HepG2 (cell line): ENCODE measurements at regions not wholly inside any gene's neighbourhood (a gene's known extent, or its start where the extent isn't known, plus 50 kb on each side); places are given as distances from the start of the nearest gene placed in this dataset.

Experiments used
- ATAC-seq: fragments of 200-7000 bp; cut with Tn5 transposase; 3 replicates; pipeline ENCODE4 v1.9.1; 2020; ENCODE audit warnings: mild to moderate bottlenecking, moderate library complexity
- BruUV-seq: library from RNA; stranded (reverse); fragments of 400-500 nt; replicated peaks from 2 replicates; lab custom pipeline; 2021; lab: Mats Ljungman, UMichigan
- CTCF ChIA-PET: fragments of 300-600 bp; formaldehyde crosslinking; extraction: SDS; loops from one replicate; lab custom pipeline; 2021; ENCODE audit warnings: low total read pairs, inconsistent platforms, low intra/inter-chr PET ratio; lab: Yijun Ruan, JAX
- POLR2A ChIA-PET: fragments of 350-600 bp; sonication (Branson Sonifier 250); formaldehyde crosslinking; loops from one replicate; lab custom pipeline; 2020; ENCODE audit warnings: antibody characterized with exemption, inconsistent platforms; lab: Yijun Ruan, JAX
- DNase-seq: peaks from one replicate; pipeline ENCODE4 v3.0.0-alpha.2; 2015; ENCODE audit warnings: low spot score
- FAIRE-seq: peaks from 3 replicates; lab custom pipeline; 2011; peaks lifted over from hg19 to GRCh38; lab: Jason Lieb, UNC
- H2AFZ ChIP-seq: one replicate; pipeline ENCODE4 v1.6.1; 2011; ENCODE audit warnings: low read length, inconsistent platforms
- H3K27ac ChIP-seq: fragments of 300-600 bp; 3 replicates; pipeline ENCODE4 v1.8.0; 2011; ENCODE audit warnings: mixed run types, mild to moderate bottlenecking, mixed read lengths, low read length, inconsistent platforms; ENCODE audit not compliant: insufficient read depth; ENCODE audit errors: extremely low read length
- H3K27me3 ChIP-seq, 2 experiments: fragments of 200-600 bp in 1 of 2; 2 replicates in 1 of 2; 3 replicates in 1 of 2; pipeline versions ENCODE4 v1.6.0 to v1.8.0; 2011; ENCODE audit warnings: low read length in 2 of 2, mild to moderate bottlenecking in 2 of 2, moderate library complexity in 2 of 2, inconsistent platforms in 1 of 2; ENCODE audit not compliant: insufficient read depth in 2 of 2, control insufficient read depth in 1 of 2
- H3K36me3 ChIP-seq, 2 experiments: fragments of 200-600 bp in 1 of 2; replicated peaks in 1 of 2; 2 replicates in 1 of 2; 3 replicates in 1 of 2; pipeline versions ENCODE4 v1.5.1 to v1.8.0; 2011; ENCODE audit warnings: low read length in 2 of 2, inconsistent platforms in 1 of 2; ENCODE audit not compliant: insufficient read depth in 2 of 2, control insufficient read depth in 1 of 2
- H3K4me1 ChIP-seq: 2 replicates; pipeline ENCODE4 v1.5.1; 2012; ENCODE audit warnings: low read length, inconsistent platforms; ENCODE audit not compliant: insufficient read depth
- H3K4me2 ChIP-seq: 2 replicates; pipeline ENCODE4 v1.6.0; 2011; ENCODE audit warnings: low read depth, low read length, inconsistent platforms
- H3K4me3 ChIP-seq, 3 experiments: fragments of 200-600 bp in 1 of 3; sonication (generic), shearing (Covaris generic) in 1 of 3; replicated peaks in 1 of 3; 2 replicates each; pipeline ENCODE4 v1.5.1; 2011 to 2016; ENCODE audit warnings: low read length in 3 of 3, inconsistent platforms in 2 of 3, low read depth in 2 of 3, mild to moderate bottlenecking in 2 of 3, control low read depth in 1 of 3, mixed read lengths in 1 of 3; ENCODE audit not compliant: insufficient read depth in 1 of 3
- H3K79me2 ChIP-seq: one replicate; pipeline ENCODE4 v1.6.1; 2011; ENCODE audit warnings: low read length, inconsistent platforms; ENCODE audit not compliant: insufficient read depth
- H3K9ac ChIP-seq: 2 replicates; pipeline ENCODE4 v1.6.0; 2011; ENCODE audit warnings: mild to moderate bottlenecking, low read depth, low read length, inconsistent platforms; ENCODE audit not compliant: insufficient read depth
- H3K9me3 ChIP-seq: 2 replicates; pipeline ENCODE4 v1.5.1; 2012; ENCODE audit warnings: mild to moderate bottlenecking, low read length
- H4K20me1 ChIP-seq: 2 replicates; pipeline ENCODE4 v1.6.0; 2011; ENCODE audit warnings: inconsistent platforms, mild to moderate bottlenecking, low read length, moderate library complexity; ENCODE audit not compliant: insufficient read depth
- ARID5B ChIP-seq: IDR thresholded peaks from 2 replicates; pipeline ENCODE4 v1.4.0; 2020; ENCODE audit warnings: mild to moderate bottlenecking, missing genetic modification reagents
- FOXO1 ChIP-seq: sonication (generic); formaldehyde crosslinking; IDR thresholded peaks from 2 replicates; pipeline ENCODE4 v1.4.0; 2020; ENCODE audit warnings: missing genetic modification reagents
- FOXP1 ChIP-seq, 2 experiments: fragments of 450-650 bp in 1 of 2; IDR thresholded peaks; 2 replicates each; pipeline ENCODE4 v1.6.1; 2017 to 2018; ENCODE audit warnings: antibody characterized with exemption in 1 of 2
- HMG20A ChIP-seq: IDR thresholded peaks from 2 replicates; pipeline ENCODE4 v1.6.1; 2016; ENCODE audit warnings: borderline replicate concordance
- HNF4A ChIP-seq: sonication (generic); formaldehyde crosslinking; IDR thresholded peaks from 2 replicates; pipeline ENCODE4 v1.4.0; 2020; ENCODE audit warnings: missing genetic modification reagents
- HNRNPL ChIP-seq: fragments of 200-400 bp; formaldehyde crosslinking; IDR thresholded peaks from 2 replicates; pipeline ENCODE4 v1.6.1; 2017; ENCODE audit warnings: mild to moderate bottlenecking, low read depth, low read length
- PHF5A ChIP-seq: IDR thresholded peaks from one replicate; pipeline ENCODE4 v1.6.1; 2018; ENCODE audit warnings: low read depth, missing genetic modification reagents; ENCODE audit not compliant: unreplicated experiment
- SMARCE1 ChIP-seq: fragments of 450-650 bp; IDR thresholded peaks from 2 replicates; pipeline ENCODE4 v1.6.1; 2017; ENCODE audit warnings: borderline replicate concordance
- TBL1XR1 ChIP-seq: fragments of 150-350 bp; IDR thresholded peaks from 2 replicates; pipeline ENCODE4 v1.6.1; 2014; ENCODE audit warnings: borderline replicate concordance, low read length; ENCODE audit not compliant: partially characterized antibody
- ZNF121 ChIP-seq: sonication (generic); formaldehyde crosslinking; IDR thresholded peaks from 2 replicates; pipeline ENCODE4 v1.5.0; 2020; ENCODE audit warnings: mild to moderate bottlenecking, missing genetic modification reagents
- ZNF263 ChIP-seq: sonication (generic); formaldehyde crosslinking; IDR thresholded peaks from 2 replicates; pipeline ENCODE4 v1.4.0; 2020; ENCODE audit warnings: missing genetic modification reagents
- ZNF547 ChIP-seq: sonication (generic); formaldehyde crosslinking; IDR thresholded peaks from 2 replicates; pipeline ENCODE4 v1.5.1; 2020; ENCODE audit warnings: mild to moderate bottlenecking, missing genetic modification reagents
- ZNF691 ChIP-seq: sonication (generic); formaldehyde crosslinking; IDR thresholded peaks from 2 replicates; pipeline ENCODE4 v1.4.0; 2020; ENCODE audit warnings: missing genetic modification reagents, low read depth, mild to moderate bottlenecking, borderline replicate concordance
- WGBS: methylation state at CpG from one replicate; pipeline ENCODE4 v1.1.6; 2017; ENCODE audit warnings: low lambda C conversion rate; 5-methylcytosine and 5-hydroxymethylcytosine counted together
- in situ Hi-C: cut with HindIII; loops from 2 replicates; pipeline ENCODE4 v1.10.0; 2017; ENCODE audit warnings: low pct_unique_long_range_greater_than_20kb; ENCODE audit not compliant: extremely low pct_ligation_motif_present
- intact Hi-C: fragments of 100-400 bp; cut with micrococcal nuclease; formaldehyde crosslinking; loops from one replicate; pipeline ENCODE4 v1.10.0; 2022; ENCODE audit not compliant: unreplicated experiment

GRCh38 chr2:100744589-100744988 lies 75.3 kb upstream of the NPAS2 start (continued):
- TF ChIP-seq TBL1XR1 (no peak), FOXP1 (IDR thresholded peaks at IDR 0.05) (no peak), FOXP1 (CRISPR knock-in tag; IDR thresholded peaks at IDR 0.05) (no peak), PHF5A (CRISPR knock-in tag) (no peak), SMARCE1 (no peak)

- no peaks in the 10 kb centered on the region for H3K36me3 ChIP-seq
- no peaks in the 10 kb centered on the region for H3K9me3 ChIP-seq
- no TSS peak for BruUV-seq
- H3K79me2 ChIP-seq = no peaks in the 10 kb centered on the region
- WGBS = 14% methylated on average over 5 of the region's 5 CpGs
- H3K4me3 ChIP-seq = 0 out of 6 replicates have a peak overlapping the region, but pooled peaks of 1 of the 3 experiments have one; percentile 6
- POLR2A ChIA-PET = interaction anchor here (1.1 to 1.9 kb wide), 3 partner anchors 13 to 80 kb away, joined by 4 to 9 read pairs (median 4); no protein-coding TSS in a partner anchor
- in situ Hi-C loops (no loop called here), intact Hi-C loops (loop anchor here (2.0 kb wide), 1 partner anchor 69 kb away; no protein-coding TSS in a partner anchor)
- no peaks in the 10 kb centered on the region for H4K20me1 ChIP-seq
- no peak overlapping the region for H3K27ac ChIP-seq
- CTCF ChIA-PET = no interaction called here
- DNase-seq (peak; percentile 25), ATAC-seq (peak; percentile 24; the same call in 2 of the 3 replicates), FAIRE-seq (no peak)
- TF ChIP-seq FOXO1 (CRISPR knock-in tag) = peak; percentile 32; the same call in 1 of the 2 replicates
- no peak for TF ChIP-seq ZNF263
- no peak for TF ChIP-seq ZNF121 (CRISPR knock-in tag)
- TF ChIP-seq FOXP1 (IDR thresholded peaks at IDR 0.05) = no peak
- TF ChIP-seq FOXP1 (CRISPR knock-in tag; IDR thresholded peaks at IDR 0.05) = no peak
- peak; percentile 82; the same call in 1 of the 2 replicates for TF ChIP-seq HNRNPL
- TF ChIP-seq ZNF691 (CRISPR knock-in tag) = no peak
- 0 out of 2 replicates have a peak, but pooled peaks have one; percentile 23 for TF ChIP-seq ARID5B (CRISPR knock-in tag)
- TF ChIP-seq HMG20A (CRISPR knock-in tag) = 0 out of 2 replicates have a peak, but pooled peaks have one; percentile 9
- TF ChIP-seq HNF4A (CRISPR knock-in tag) = peak; percentile 57; the same call in 1 of the 2 replicates
- TF ChIP-seq ZNF547 (CRISPR knock-in tag) = 0 out of 2 replicates have a peak, but pooled peaks have one; percentile 25
- peak overlapping the region; percentile 75 for H3K4me2 ChIP-seq
- peak overlapping the region; percentile 98 for H2AFZ ChIP-seq
- peaks cover 0 to 11% of the 10 kb centered on the region in 2 experiments; a peak in 3 of 5 replicates for H3K27me3 ChIP-seq
- H3K9ac ChIP-seq = no peak overlapping the region
- H3K4me1 ChIP-seq = peaks cover 48% of the 10 kb centered on the region
Observed at GRCh38 chr2:100745604-100746003, 74.3 kb upstream of the NPAS2 start.
